ENCODE measurements at regions not wholly inside any gene's neighbourhood (a gene's known extent, or its start where the extent isn't known, plus 50 kb on each side); places are given as distances from the start of the nearest gene placed in this dataset.

GRCh38 chr3:191119415-191120295, 79.4 kb upstream of the OSTN start:
- no peak overlapping the region for H3K4me3 ChIP-seq (replicated peaks in 1 of 2; ENCODE audit: low read depth in 2 of 2, low read length in 2 of 2)
- no peak for TF ChIP-seq CTCF (IDR thresholded peaks at IDR 0.05; ENCODE audit: low read depth, low read length)
- DNase-seq (ENCODE audit: low read depth in 2 of 2), result no peak

DNA sequence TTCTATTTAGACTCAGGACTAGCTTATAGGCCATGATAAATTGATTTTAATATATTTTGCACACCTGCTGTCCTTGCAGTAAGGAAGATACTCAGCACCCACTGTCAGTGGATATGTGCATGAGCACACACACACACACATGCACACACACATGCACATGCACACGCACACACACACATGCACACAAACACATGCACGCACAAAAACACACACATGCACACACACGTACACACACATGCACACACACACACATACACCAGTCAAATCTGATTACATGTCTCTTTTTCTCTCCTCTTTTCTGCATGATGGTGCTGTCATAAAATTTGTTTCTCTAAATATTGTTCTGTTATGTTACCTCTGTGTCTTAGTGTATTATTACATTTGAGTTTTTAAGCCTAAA, 87.3 kb upstream of the OSTN start:
- H3K4me3 ChIP-seq (replicated peaks in 1 of 2; ENCODE audit: low read depth in 2 of 2, low read length in 2 of 2), result no peak overlapping the region
- TF ChIP-seq CTCF (IDR thresholded peaks at IDR 0.05; ENCODE audit: low read depth, low read length), result no peak
- no peak for DNase-seq (ENCODE audit: low read depth in 2 of 2)

- H3K4me3 ChIP-seq (replicated peaks in 1 of 2; ENCODE audit: low read depth in 2 of 2, low read length in 2 of 2), result no peak overlapping the region
- no peak for TF ChIP-seq CTCF (IDR thresholded peaks at IDR 0.05; ENCODE audit: low read depth, low read length)
- no peak for DNase-seq (ENCODE audit: low read depth in 2 of 2)
Measured at GRCh38 chr3:191105418-191105817, 93.6 kb upstream of the OSTN start.

GRCh38 chr3:191100516-191100915, 98.5 kb upstream of the OSTN start:
- H3K4me3 ChIP-seq (replicated peaks in 1 of 2; ENCODE audit: low read depth in 2 of 2, low read length in 2 of 2), result no peak overlapping the region
- no peak for DNase-seq (ENCODE audit: low read depth in 2 of 2)
- no peak for TF ChIP-seq CTCF (IDR thresholded peaks at IDR 0.05; ENCODE audit: low read depth, low read length)

DNA sequence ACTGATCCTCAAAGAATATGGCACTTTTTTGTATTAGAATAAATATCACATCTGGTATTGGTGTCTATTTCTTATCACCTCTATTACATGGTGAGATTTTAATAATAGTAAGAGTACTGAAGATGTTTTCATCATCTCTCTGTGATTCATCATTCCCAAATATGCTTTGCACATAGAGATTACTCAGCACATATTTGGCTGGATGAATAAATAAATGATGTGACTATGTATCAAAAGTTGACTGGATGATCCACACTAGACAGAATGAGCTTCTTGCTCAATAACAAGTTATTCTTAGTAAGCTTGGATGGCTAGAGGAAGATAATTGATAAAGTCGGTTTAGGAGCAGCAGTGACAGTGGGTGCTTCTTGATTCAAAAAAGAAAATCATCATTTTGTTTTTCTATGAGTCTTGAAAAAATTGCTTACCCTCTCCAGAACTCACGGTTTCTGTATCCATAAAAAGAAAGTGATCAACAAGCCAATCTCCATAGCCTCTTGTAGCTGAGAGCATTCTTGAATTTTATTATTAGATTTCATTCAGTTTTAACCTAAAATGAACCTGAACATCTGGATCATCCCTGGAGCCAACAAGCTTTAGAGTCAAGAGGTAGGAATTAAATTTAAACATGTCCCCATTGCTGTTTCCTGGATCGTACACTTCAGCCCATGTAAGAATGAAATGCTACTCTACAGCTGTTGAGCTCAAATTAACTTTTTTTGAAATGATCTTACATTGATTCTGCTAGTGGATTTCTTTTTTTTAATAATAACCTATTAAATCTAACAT, 104.8 kb upstream of the OSTN start:
- peak; percentile 60 to 92 for DNase-seq (ENCODE audit: low read depth in 2 of 2)
- no peak for TF ChIP-seq CTCF (IDR thresholded peaks at IDR 0.05; ENCODE audit: low read depth, low read length)
- H3K4me3 ChIP-seq (replicated peaks in 1 of 2; ENCODE audit: low read depth in 2 of 2, low read length in 2 of 2), result no peak overlapping the region

DNA sequence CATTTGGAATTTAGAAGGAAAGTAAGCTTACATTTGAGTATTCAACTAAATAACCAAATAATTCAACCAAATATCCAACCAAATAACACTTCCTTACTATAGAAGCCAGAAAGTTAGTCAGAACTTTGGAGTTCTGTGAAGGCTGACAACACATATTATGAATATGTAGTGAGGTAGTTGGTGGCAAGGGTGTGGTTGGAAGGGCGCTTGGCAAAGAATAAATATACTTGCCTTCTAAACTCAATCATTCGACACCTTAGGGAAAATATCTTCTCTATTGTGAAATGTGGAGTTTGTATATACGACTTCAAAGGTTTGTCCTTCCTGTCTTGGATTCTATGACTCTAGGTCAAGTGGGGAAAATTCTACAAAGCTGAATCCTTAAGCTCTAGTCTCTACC, 111.7 kb upstream of the OSTN start:
- no peak overlapping the region for H3K4me3 ChIP-seq (replicated peaks in 1 of 2; ENCODE audit: low read depth in 2 of 2, low read length in 2 of 2)
- TF ChIP-seq CTCF (IDR thresholded peaks at IDR 0.05; ENCODE audit: low read depth, low read length), result no peak
- DNase-seq (ENCODE audit: low read depth in 2 of 2), result peak in 1 of 2 donors; percentile 27
